Mucosa of descending colon (tissue), 3 donors: ENCODE measurements at regions not wholly inside any gene's neighbourhood (a gene's known extent, or its start where the extent isn't known, plus 50 kb on each side); places are given as distances from the start of the nearest gene placed in this dataset.

Experiments
- ATAC-seq: fragments of 200-7000 bp; cut with Tn5 transposase; one replicate; pipeline ENCODE4 v1.9.1; 2020; ENCODE audit warnings: mild to moderate bottlenecking, moderate library complexity
- DNase-seq, 3 donors: peaks; one replicate each; pipeline ENCODE4 v3.0.0-alpha.2; 2020
- H3K36me3 ChIP-seq: fragments of 200-600 bp; one replicate; pipeline ENCODE4 v1.8.0; 2021; ENCODE audit warnings: low read depth, mild to moderate bottlenecking
- H3K4me1 ChIP-seq: fragments of 200-600 bp; one replicate; pipeline ENCODE4 v1.8.0; 2021; ENCODE audit warnings: low read depth, mild to moderate bottlenecking
- H3K4me3 ChIP-seq: fragments of 200-600 bp; one replicate; pipeline ENCODE4 v1.8.0; 2021; ENCODE audit warnings: mild to moderate bottlenecking
- H3K9me3 ChIP-seq: fragments of 200-600 bp; one replicate; pipeline ENCODE4 v1.8.0; 2021; ENCODE audit warnings: mild to moderate bottlenecking
- intact Hi-C, 2 donors: fragments of 100-400 bp; cut with DNase I in 1 of 2; cut with micrococcal nuclease in 1 of 2; formaldehyde crosslinking; loops; one replicate each; pipeline versions ENCODE4 v1.11.0 to v1.11.1; 2022; cut with DNase I, micrococcal nuclease
- TF ChIP-seq, protein P1 (sequence below): fragments of 200-600 bp; IDR thresholded peaks from one replicate; pipeline ENCODE4 v1.8.0; 2022; ENCODE audit warnings: antibody characterized with exemption, mild to moderate bottlenecking
- donor health status: DM: no; HTN: no; CAD: no; lungs with moderate emphysema.
- donor health status: DM: no; HTN: no; CAD: no.
- donor health status: DM: no; HTN: yes; CAD: no.

DNA sequence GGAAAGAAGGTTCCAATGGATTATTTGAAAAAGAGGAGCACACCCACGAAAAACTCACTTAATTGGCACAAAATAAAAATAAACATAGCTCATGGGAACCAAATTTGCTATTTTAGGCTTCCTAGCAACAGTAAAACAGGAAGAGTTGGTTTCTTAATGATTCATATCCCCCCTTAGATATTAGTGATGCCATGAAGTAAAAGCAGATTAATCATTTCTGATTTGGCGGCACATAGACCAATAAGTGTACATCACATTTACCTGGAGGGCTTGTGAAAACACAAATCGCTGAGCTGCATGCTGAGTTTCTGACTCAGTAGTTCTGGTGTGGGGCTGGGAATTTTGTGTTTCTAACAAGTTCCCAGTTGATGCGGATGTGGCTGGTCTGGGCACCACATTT, 260.4 kb downstream of the SLC4A3 start:
- Histone ChIP-seq H3K4me3 (no peak overlapping the region), H3K9me3 (no peaks in the 10 kb centered on the region), H3K36me3 (no peaks in the 10 kb centered on the region), H3K4me1 (no peaks in the 10 kb centered on the region)
- intact Hi-C loops: no loop called here
- TF ChIP-seq, protein P1, sequence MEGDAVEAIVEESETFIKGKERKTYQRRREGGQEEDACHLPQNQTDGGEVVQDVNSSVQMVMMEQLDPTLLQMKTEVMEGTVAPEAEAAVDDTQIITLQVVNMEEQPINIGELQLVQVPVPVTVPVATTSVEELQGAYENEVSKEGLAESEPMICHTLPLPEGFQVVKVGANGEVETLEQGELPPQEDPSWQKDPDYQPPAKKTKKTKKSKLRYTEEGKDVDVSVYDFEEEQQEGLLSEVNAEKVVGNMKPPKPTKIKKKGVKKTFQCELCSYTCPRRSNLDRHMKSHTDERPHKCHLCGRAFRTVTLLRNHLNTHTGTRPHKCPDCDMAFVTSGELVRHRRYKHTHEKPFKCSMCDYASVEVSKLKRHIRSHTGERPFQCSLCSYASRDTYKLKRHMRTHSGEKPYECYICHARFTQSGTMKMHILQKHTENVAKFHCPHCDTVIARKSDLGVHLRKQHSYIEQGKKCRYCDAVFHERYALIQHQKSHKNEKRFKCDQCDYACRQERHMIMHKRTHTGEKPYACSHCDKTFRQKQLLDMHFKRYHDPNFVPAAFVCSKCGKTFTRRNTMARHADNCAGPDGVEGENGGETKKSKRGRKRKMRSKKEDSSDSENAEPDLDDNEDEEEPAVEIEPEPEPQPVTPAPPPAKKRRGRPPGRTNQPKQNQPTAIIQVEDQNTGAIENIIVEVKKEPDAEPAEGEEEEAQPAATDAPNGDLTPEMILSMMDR: no peak
- no peak for ATAC-seq
- no peak for DNase-seq

DNA sequence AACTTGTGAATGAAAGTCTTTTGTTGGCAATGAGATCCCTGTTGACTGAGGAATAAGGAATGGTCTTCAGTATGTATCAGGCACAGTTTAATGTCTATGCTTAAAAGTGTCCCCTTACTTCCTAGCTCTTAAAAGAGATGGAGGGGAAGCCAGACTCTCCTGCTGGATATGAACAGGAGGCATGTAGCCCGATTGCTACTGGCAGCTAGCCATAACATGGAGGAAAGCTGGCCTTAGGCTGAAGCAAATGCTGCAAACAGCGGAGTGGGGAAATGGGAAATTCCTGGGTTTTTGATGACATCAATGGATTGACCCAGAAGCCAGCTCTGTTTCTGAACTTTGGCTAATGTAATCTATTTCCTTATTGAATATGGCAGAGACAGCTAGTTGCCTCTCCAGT, 266.1 kb downstream of the SLC4A3 start:
- Histone ChIP-seq H3K4me3 (no peak overlapping the region), H3K4me1 (no peaks in the 10 kb centered on the region), H3K9me3 (no peaks in the 10 kb centered on the region), H3K36me3 (no peaks in the 10 kb centered on the region)
- no peak for DNase-seq
- TF ChIP-seq, protein P1: no peak
- intact Hi-C loops: no loop called here
- ATAC-seq: no peak

DNA sequence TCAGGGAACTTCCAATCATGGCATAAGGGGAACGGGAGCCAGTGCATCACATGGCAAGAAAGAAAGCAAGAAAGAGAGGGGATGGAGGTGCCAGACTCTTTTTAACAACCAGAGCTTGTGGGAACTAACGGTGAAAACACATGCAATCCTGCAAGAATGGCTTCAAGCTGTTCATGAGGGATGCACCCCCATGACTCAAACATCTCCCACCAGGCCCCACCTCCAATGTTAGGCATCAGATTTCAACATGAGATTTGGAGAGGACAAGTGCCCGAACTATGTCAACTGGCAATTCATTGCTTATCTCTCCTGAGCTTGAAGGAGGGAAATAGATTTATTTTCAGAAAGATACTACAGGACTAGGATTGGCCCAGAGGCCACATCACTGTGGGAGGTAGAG, 270.0 kb downstream of the SLC4A3 start:
- intact Hi-C loops: no loop called here
- H3K36me3 ChIP-seq: no peaks in the 10 kb centered on the region
- H3K9me3 ChIP-seq: no peaks in the 10 kb centered on the region
- H3K4me1 ChIP-seq: no peaks in the 10 kb centered on the region
- DNase-seq (no peak), ATAC-seq (no peak)
- no peak overlapping the region for H3K4me3 ChIP-seq
- TF ChIP-seq, protein P1: no peak

DNA sequence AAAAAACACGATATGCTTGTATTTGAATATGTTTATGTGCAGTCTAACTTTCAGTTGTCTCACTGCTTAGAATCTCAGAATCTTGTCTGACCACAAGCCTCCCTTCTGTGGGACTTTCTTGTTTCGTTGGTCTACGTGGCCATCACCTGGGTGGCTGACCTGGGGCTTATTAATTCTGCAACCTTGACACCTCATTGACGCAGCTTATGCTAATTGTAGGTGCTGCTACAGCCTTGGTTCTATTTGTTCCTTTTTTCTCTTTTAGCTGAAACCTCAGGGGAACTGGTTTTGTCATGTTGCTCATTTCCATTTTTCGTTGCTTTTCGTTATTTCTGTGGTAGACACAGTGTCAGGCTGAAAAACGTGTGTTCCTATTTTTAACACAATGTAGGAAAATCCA, 273.7 kb downstream of the SLC4A3 start:
- H3K36me3 ChIP-seq: no peaks in the 10 kb centered on the region
- H3K4me3 ChIP-seq: no peak overlapping the region
- H3K4me1 ChIP-seq: no peaks in the 10 kb centered on the region
- no peaks in the 10 kb centered on the region for H3K9me3 ChIP-seq
- intact Hi-C loops: no loop called here
- TF ChIP-seq, protein P1: no peak
- ATAC-seq (no peak), DNase-seq (no peak)

DNA sequence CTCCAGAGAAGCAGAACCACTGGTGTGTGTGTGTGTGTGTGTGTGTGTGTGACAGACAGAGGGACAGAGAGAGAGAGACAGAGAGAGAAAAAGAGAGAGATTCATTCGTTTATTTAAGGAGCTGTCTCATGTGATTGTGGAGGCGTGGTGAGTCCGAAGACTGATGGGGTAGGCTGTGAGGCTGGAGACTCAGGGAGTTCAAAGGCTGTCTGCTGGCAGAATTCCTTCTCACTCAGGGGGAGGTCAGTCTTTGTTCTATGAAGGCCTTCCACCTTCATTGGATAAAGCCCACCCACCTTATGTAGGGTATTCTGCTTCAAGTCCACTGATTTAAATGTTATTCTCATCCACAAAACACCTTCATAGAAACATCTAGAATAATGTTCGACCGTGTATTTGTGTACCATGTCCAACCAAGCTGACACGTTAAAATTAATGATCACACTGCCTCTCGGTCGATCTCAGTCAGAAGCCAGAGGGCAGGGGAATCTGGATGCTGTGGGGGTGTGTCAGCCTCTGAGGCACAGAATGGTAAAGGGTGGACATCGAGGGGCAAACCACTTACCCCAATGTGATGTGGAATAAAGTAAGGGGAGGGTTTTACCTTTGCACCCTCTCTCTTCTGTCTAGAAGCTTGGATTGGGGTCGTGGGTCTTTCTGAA, 275.6 kb downstream of the SLC4A3 start:
- no peaks in the 10 kb centered on the region for H3K4me1 ChIP-seq
- TF ChIP-seq, protein P1: no peak
- ATAC-seq: no peak
- DNase-seq: no peak
- no peak overlapping the region for H3K4me3 ChIP-seq
- no peaks in the 10 kb centered on the region for H3K36me3 ChIP-seq
- H3K9me3 ChIP-seq: no peaks in the 10 kb centered on the region
- intact Hi-C loops: no loop called here

DNA sequence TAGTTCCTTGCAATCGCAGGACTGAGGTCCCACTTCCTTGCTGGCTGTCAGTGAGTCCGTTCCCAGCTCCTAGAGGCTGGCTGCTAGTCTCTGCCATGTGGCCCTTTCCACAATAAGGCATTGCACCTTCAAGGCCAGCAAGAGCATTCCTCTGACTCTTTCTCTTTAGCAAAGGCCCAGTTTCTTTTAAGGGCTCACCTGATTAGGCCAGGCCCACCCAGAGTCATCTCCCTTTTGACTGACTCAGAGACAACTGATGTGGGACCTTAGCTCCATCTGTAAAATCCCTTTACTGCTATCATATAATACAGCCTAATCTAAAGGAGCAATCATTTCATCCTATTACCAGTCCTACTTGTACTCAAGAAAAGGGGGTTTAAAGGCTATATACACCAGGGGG, 278.2 kb downstream of the SLC4A3 start:
- no peak for ATAC-seq
- intact Hi-C loops: no loop called here
- H3K4me3 ChIP-seq: no peak overlapping the region
- H3K36me3 ChIP-seq: no peaks in the 10 kb centered on the region
- H3K4me1 ChIP-seq: no peaks in the 10 kb centered on the region
- TF ChIP-seq, protein P1: no peak
- no peak for DNase-seq
- H3K9me3 ChIP-seq: no peaks in the 10 kb centered on the region
